ENCODE measurements at regions not wholly inside any gene's neighbourhood (a gene's known extent, or its start where the extent isn't known, plus 50 kb on each side); places are given as distances from the start of the nearest gene placed in this dataset.

- no peak for TF ChIP-seq CTCF (IDR thresholded peaks at IDR 0.05)
- TF ChIP-seq POLR2AphosphoS5 (IDR thresholded peaks at IDR 0.05), result no peak
These were observed 61.5 kb upstream of the PTBP2 start for GRCh38 chr1:96660051-96660450.

All from sigmoid colon (tissue), 4 donors.